TTC549 (cell line): ENCODE measurements at regions not wholly inside any gene's neighbourhood (a gene's known extent, or its start where the extent isn't known, plus 50 kb on each side); places are given as distances from the start of the nearest gene placed in this dataset.
"Not testable (repeated sequence)": the region's sequence is repeated elsewhere in the genome, so short reads cannot be mapped to it uniquely, and the experiment has no call there.

Source experiments
- FAIRE-seq: peaks from 2 replicates; lab custom pipeline; 2012; peaks lifted over from hg19 to GRCh38; lab: Jason Lieb, UNC

DNA sequence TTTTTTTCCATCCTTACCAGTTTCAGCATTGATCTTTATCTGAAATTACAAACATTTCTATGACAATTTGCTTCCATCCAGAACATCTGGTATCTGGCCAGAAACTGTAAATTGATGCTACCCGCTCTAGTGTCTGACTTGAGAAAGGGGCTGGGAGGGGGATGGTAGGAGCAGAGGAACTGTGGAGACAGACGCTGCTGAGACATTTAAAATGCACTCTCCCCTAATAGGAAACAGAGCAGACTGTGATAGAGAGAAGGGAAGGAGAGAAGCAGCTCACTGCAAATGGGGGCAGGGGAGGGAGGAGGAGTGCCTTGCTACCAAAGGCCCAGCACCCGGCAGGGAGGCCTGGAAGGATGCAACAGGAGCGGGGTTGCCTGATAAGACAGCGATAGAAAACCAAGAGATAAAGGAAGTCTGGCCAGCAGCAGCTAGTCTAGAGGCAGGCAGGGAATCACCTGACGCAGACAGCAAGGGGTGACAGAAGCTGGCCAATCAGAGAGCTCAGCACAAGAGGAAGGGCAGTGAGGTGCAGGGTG is 195.5 kb upstream of the NFIA start:
- FAIRE-seq = no peak

- FAIRE-seq = no peak
Measured at GRCh38 chr1:60886090-60886489, 196.3 kb upstream of the NFIA start.

GRCh38 chr1:60880202-60880601 is 202.2 kb upstream of the NFIA start:
- FAIRE-seq = no peak

DNA sequence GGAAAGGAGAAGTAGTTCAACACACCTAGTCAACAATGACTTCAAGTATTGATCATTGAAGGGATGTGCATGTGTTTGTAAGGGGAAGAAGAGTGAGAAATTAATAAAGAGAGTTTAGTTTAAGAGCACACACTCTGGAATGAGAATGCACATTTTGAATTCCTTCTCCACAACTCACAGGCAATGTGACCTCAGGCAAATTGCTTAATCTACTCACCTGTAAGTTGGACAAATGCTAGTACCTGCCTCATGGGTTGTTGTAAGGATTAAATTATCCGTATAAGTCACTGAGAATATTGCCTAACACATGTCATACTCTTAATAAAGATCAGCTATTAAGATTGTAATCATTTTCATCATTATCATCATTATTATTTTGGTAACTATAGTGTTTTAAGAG is 204.0 kb upstream of the NFIA start:
- FAIRE-seq = no peak

DNA sequence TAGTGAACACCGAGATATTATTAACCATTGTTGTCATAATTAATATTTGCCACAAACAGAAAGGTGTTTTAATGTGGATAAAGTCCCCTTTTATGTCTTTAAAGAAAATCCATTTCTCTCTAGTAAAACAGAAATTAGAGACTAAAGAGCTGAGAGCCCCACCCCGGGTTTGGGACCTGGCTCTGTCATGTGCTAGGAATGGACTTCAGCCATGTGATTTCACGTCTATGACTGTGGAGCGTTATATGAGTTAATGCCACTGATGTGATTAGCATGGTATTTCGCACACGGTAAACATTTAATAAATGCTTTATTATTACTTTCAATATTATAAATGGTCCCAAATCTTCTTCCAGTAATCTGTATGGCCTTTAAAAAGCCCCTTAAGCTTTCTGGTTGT is 205.0 kb upstream of the NFIA start:
- no peak for FAIRE-seq

DNA sequence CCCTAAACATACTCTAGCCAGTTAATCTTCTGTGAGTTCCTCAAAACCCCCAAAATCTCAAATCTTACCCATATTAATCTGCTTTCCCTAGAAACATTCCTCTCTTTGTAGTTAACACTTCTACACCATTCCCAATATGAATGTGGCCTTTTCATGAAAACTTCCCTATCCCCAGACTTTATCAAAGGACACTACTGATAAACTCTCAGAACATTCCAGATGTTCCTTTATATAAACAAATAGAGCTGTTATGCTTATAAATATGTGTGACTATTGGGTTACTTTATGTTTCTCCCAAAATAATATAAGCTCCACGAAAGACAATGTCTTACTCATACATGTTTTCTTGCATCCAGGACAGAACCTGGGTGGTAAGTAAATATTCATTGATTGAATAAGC is 205.4 kb upstream of the NFIA start:
- no peak for FAIRE-seq

GRCh38 chr1:60875138-60875537 is 207.2 kb upstream of the NFIA start:
- FAIRE-seq = no peak

DNA sequence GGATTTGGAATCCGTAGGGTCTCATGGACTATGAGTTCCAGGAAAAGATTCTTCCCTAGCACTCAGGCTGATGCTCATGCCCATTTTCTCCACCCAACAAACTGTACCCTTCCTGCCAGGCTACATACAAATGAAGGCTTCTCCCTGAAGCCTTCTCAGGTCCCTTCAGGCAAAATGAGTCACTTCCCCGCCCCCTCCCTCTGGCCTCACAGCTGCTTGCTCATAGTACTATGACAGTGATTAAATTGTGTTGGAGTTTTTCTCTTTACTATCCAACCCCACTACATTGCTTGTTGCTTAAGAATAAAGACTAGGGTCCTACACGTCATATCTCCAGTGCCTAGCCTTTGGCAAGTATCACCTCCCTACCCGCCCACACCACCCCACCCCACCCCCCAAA is 207.6 kb upstream of the NFIA start:
- FAIRE-seq = no peak

GRCh38 chr1:60873396-60873795 is 209.0 kb upstream of the NFIA start:
- not testable (repeated sequence) for FAIRE-seq

DNA sequence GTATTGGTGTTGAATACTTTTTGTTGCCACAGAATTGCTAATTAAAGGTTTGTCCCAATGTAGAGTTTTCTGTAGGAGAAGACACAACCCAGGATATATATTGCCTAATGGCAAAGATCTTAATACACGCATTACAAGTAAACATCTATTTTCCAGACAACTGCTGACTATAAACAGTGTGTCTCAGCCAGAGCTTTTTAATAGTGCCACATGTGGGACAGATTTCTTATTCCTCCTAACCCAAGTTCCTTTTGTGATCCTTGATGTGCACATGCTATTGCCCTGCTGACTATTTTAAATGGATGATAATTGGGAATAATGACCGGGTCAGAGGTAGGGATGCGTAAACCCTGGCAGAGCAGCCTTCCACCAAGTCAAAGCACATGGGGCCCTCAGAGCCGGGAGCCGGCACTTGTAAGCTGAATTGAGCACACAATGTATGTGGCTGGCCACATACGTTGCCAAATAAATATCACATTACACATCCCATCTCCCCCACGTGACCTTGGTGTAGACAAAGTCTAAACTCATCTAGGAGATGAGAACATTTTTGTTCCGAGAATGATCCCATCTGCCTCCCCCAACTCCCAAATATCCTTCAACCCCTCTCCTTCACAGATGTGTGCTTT is 209.8 kb upstream of the NFIA start:
- FAIRE-seq = no peak

DNA sequence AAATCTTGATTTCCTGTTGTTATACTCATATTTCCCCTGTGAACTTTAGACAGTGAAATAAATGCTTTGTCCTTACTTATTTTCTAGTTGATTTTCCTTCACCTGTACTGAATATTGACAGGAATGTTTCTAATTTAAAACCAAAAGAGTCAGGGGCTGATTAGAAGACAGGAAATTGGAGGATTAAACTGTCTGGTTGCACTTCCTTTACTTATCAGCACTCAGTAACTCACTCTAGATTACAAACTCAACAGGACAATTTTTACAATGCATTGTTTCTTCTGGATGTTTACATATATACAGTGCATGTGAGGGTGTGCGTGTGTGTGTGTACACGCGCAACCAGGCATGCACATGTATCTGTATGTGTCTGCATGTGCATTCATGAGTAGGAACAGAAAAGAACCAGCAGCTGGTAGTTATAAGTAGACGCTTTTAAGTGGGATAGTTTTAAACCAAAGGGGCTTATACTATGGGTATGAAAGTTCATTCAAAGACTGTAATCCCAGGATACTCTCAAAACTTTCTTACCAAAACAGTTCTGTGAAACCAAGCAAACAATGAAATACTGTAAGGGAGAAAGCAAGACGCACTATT is 212.0 kb upstream of the NFIA start:
- FAIRE-seq = no peak

- FAIRE-seq = no peak
Measured at GRCh38 chr1:60868901-60869663, 213.3 kb upstream of the NFIA start.

DNA sequence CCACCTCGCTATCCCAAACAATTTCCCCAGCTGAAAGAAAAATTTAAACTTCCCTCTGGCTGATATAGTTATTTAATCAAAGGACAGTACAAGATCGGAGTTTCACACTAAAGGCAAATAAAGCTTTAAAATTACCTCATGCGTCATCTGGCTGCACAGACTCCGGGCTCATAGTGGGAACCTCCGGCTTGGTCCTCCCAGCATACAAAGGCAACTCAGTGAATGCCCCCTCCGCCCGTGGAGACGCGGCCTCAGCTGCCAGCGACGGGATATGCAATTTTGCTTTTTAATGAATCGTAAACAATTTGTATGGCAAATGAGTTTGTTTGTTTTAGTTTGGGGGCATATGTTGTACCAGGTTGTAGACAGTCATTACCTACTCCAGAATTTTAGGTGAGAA is 214.6 kb upstream of the NFIA start:
- no peak for FAIRE-seq

DNA sequence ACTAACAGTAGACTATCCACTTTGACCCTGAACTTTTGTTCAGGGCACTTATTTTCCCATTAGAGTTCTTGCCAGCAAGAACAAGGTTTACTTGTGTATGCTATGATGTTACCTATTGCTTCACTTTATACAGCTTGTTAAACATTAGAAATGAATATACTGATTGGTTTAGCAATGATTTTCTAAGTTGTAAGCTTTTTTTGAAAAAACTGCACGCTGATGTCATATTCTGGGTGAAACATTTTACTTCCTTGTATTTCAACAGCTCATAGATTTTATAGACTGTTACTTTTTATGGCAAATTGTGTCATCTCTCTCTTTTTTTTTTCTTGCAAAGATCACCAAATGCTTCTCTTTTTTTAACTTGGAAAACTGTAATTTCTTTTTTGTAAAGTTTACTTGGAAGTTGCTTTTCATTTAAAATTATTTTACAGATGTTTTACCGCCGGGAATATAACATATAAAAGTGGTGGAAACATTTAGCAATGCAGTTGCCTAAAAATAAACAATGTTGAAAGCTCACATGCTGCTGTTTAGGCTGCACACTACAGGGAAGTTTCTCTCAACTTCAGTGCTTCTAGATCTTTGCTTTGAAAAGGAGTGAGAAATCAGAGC is 215.3 kb upstream of the NFIA start:
- no peak for FAIRE-seq

GRCh38 chr1:60866226-60866900 is 216.0 kb upstream of the NFIA start:
- FAIRE-seq = no peak

DNA sequence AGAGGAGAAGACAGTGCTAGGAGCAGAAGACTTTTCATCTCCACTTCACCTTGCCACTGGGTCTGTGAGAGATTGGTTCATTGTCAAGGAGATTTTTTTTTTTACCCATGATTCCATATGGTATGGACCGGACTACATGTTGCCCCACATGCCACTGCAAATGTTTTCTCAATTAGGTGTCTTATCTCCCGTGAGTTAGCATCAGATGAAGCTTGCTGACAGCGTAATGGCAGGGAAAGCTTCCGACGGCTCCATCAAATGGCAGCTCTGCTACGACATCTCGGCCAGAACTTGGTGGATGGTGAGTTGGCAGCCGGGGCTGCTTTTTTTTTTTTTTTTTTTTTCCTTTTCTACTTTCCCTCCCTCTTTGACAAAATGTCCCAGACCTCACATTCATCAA is 217.2 kb upstream of the NFIA start:
- no peak for FAIRE-seq

DNA sequence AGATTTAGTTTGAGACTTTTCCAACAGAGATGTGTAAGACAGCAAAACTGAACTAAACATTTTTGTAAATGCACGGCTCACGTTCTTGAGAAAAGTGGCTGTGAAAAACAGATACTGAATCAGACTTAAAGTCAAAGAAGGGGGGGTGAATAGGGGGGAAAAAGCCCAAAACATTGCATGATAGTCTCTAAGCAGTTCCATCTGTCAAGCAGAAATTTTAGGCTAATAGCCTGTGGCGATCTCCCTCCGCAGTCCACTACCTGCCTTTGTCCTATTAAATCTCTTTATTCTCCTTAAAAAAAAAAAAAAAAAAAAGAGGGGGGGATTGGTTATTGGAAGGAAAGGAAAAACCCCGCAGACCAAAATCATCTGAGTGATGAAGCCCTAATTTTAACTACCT is 217.6 kb upstream of the NFIA start:
- no peak for FAIRE-seq

GRCh38 chr1:60863131-60863530 is 219.2 kb upstream of the NFIA start:
- FAIRE-seq = no peak

DNA sequence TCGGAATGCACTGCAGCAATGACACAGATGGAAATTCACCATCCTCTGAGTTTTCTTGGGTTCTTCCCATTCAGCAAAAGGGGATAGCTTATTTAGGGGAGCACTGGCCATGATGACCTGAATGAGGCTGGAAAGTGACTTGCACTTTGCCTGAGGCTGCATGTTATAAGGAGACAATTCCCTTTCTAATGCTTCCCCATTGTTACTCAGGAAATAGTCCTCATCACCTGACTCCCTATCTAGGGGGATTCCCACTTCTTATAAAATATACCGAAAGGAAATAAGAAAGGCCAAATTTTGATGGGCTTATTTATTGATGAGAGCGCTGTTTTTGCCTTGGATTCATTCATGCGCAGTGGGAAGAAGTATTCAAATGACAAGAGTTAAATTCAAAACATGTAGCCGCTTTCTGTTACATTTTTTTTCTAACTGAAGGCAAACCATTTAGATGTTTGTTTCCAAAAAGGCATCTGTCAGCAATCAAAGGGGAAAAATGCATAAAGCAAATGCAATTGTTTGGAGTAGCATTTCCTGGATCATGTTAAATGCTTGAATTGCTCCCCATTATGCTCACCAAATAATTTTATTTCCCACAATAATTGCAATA is 220.3 kb upstream of the NFIA start:
- FAIRE-seq = no peak

- no peak for FAIRE-seq
Measured at GRCh38 chr1:60859111-60859510, 223.2 kb upstream of the NFIA start.

DNA sequence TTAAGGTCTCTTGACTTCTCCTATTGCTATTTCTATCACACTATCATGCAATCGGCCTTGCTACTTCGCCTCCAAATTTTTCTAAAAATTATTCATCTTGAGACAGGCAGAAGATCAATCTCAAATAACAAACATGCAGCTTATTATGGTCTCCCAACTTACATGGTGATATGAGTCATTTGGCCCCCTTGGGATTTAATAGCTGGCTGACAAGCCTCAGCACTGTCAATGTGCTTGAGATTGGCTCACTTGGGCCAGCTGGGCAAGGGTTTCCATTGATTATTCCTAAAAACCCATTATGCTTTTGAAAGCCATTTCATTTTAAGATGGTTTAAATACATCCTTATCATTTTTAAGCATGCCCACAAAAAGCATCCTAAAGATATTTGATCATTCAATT is 224.5 kb upstream of the NFIA start:
- FAIRE-seq = no peak

GRCh38 chr1:60850084-60850483 is 232.3 kb upstream of the NFIA start:
- FAIRE-seq = no peak
